ENCODE measurements at regions not wholly inside any gene's neighbourhood (a gene's known extent, or its start where the extent isn't known, plus 50 kb on each side); places are given as distances from the start of the nearest gene placed in this dataset.

GRCh38 chr12:58584880-58585279 lies 335.4 kb downstream of the LRIG3 start:
- no peaks in the 10 kb centered on the region for H3K27me3 ChIP-seq (ENCODE audit: insufficient read depth, low read length)
- no peak overlapping the region for H3K27ac ChIP-seq (ENCODE audit: low read depth, low read length)
- H2AFZ ChIP-seq (ENCODE audit: low read length, unreplicated experiment), result no peak overlapping the region
- no peaks in the 10 kb centered on the region for H3K36me3 ChIP-seq (ENCODE audit: insufficient read depth, low read length)
- no peak overlapping the region for H3K4me3 ChIP-seq (ENCODE audit: low read depth, low read length)
- H3K79me2 ChIP-seq (ENCODE audit: control insufficient read depth, insufficient read depth, low read length, unreplicated experiment), result no peaks in the 10 kb centered on the region
- H3K4me1 ChIP-seq (ENCODE audit: control insufficient read depth, insufficient read depth, low read length, unreplicated experiment), result peaks cover 16% of the 10 kb centered on the region

GRCh38 chr12:58586762-58587161 lies 333.5 kb downstream of the LRIG3 start:
- Histone ChIP-seq H3K27me3 (ENCODE audit: insufficient read depth, low read length) (no peaks in the 10 kb centered on the region), H2AFZ (ENCODE audit: low read length, unreplicated experiment) (no peak overlapping the region), H3K36me3 (ENCODE audit: insufficient read depth, low read length) (no peaks in the 10 kb centered on the region), H3K4me1 (ENCODE audit: control insufficient read depth, insufficient read depth, low read length, unreplicated experiment) (peaks cover 16% of the 10 kb centered on the region), H3K27ac (ENCODE audit: low read depth, low read length) (no peak overlapping the region), H3K4me3 (ENCODE audit: low read depth, low read length) (no peak overlapping the region), H3K79me2 (ENCODE audit: control insufficient read depth, insufficient read depth, low read length, unreplicated experiment) (no peaks in the 10 kb centered on the region)

- Histone ChIP-seq H3K4me1 (ENCODE audit: control insufficient read depth, insufficient read depth, low read length, unreplicated experiment) (peaks cover 13% of the 10 kb centered on the region), H3K27ac (ENCODE audit: low read depth, low read length) (no peak overlapping the region), H3K4me3 (ENCODE audit: low read depth, low read length) (no peak overlapping the region), H2AFZ (ENCODE audit: low read length, unreplicated experiment) (no peak overlapping the region), H3K36me3 (ENCODE audit: insufficient read depth, low read length) (no peaks in the 10 kb centered on the region), H3K27me3 (ENCODE audit: insufficient read depth, low read length) (no peaks in the 10 kb centered on the region), H3K79me2 (ENCODE audit: control insufficient read depth, insufficient read depth, low read length, unreplicated experiment) (no peaks in the 10 kb centered on the region)
These were observed 331.5 kb downstream of the LRIG3 start for GRCh38 chr12:58588770-58589169.

- H3K36me3 ChIP-seq (ENCODE audit: insufficient read depth, low read length), result no peaks in the 10 kb centered on the region
- no peak overlapping the region for H3K27ac ChIP-seq (ENCODE audit: low read depth, low read length)
- peaks cover 9% of the 10 kb centered on the region for H3K4me1 ChIP-seq (ENCODE audit: control insufficient read depth, insufficient read depth, low read length, unreplicated experiment)
- no peak overlapping the region for H3K4me3 ChIP-seq (ENCODE audit: low read depth, low read length)
- H3K27me3 ChIP-seq (ENCODE audit: insufficient read depth, low read length), result no peaks in the 10 kb centered on the region
- no peaks in the 10 kb centered on the region for H3K79me2 ChIP-seq (ENCODE audit: control insufficient read depth, insufficient read depth, low read length, unreplicated experiment)
- H2AFZ ChIP-seq (ENCODE audit: low read length, unreplicated experiment), result no peak overlapping the region
These were observed 327.7 kb downstream of the LRIG3 start for GRCh38 chr12:58592475-58593207.

DNA sequence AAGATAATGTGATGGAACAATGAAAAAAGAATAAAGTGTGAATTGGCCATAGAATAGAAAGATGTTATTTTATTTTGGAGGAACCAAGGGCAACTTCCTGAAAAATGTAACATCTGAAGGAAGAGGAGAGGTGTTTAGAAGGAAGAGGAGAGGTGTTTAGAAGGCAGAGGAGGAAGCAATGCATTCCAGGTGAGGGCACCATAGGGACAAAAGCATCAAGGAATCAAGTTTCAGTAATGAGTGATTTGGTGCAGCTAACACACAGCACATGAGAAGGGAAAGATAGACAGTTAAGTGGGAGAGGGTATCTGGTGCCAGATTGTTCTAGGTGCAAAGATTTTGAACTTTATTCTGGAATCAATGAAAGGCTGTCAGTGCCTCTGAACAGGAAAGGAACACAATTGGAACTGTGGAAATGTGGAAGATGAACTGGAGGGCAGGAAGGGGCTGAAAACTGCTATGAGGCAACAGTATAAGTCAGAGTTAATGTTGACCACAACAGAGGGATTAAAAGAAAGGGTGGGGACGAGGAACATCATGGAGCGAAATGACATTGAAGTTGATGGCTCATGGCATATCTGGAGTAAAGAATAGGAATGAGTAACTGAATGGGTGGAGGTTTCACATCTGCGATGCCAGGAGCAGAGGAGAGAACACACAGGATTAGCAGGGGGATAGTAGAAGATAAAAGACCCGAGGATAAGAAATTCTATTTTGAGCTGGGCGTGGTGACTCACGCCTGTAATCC lies 326.6 kb downstream of the LRIG3 start:
- no peaks in the 10 kb centered on the region for H3K27me3 ChIP-seq (ENCODE audit: insufficient read depth, low read length)
- peaks cover 4% of the 10 kb centered on the region for H3K4me1 ChIP-seq (ENCODE audit: control insufficient read depth, insufficient read depth, low read length, unreplicated experiment)
- H3K4me3 ChIP-seq (ENCODE audit: low read depth, low read length), result no peak overlapping the region
- H3K79me2 ChIP-seq (ENCODE audit: control insufficient read depth, insufficient read depth, low read length, unreplicated experiment), result no peaks in the 10 kb centered on the region
- no peak overlapping the region for H2AFZ ChIP-seq (ENCODE audit: low read length, unreplicated experiment)
- no peak overlapping the region for H3K27ac ChIP-seq (ENCODE audit: low read depth, low read length)
- H3K36me3 ChIP-seq (ENCODE audit: insufficient read depth, low read length), result no peaks in the 10 kb centered on the region

GRCh38 chr12:58596381-58596780 lies 323.9 kb downstream of the LRIG3 start:
- Histone ChIP-seq H3K79me2 (ENCODE audit: control insufficient read depth, insufficient read depth, low read length, unreplicated experiment) (no peaks in the 10 kb centered on the region), H3K27ac (ENCODE audit: low read depth, low read length) (no peak overlapping the region), H3K27me3 (ENCODE audit: insufficient read depth, low read length) (no peaks in the 10 kb centered on the region), H3K4me3 (ENCODE audit: low read depth, low read length) (no peak overlapping the region), H3K4me1 (ENCODE audit: control insufficient read depth, insufficient read depth, low read length, unreplicated experiment) (no peaks in the 10 kb centered on the region), H3K36me3 (ENCODE audit: insufficient read depth, low read length) (no peaks in the 10 kb centered on the region), H2AFZ (ENCODE audit: low read length, unreplicated experiment) (no peak overlapping the region)

DNA sequence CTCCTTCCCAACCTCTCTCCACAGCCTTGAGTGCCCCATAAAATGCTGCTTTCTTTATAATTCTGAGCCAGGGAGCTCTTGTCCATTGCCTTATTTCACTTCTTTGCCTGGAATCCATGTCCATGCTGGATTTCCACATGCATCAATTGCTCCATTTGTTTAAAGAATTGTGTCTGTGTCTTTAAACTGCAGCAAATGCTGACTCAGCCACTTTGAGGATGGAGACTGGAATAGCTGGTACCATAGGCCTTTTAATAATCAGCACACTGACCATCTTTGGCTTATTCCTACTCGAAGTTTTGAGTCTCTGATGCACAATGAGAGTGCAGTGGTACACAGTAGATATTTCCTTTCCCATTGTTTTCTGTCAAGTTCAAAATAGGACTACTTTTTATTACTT lies 318.8 kb downstream of the LRIG3 start:
- Histone ChIP-seq H3K4me3 (ENCODE audit: low read depth, low read length) (no peak overlapping the region), H3K4me1 (ENCODE audit: control insufficient read depth, insufficient read depth, low read length, unreplicated experiment) (no peaks in the 10 kb centered on the region), H3K27me3 (ENCODE audit: insufficient read depth, low read length) (no peaks in the 10 kb centered on the region), H2AFZ (ENCODE audit: low read length, unreplicated experiment) (no peak overlapping the region), H3K79me2 (ENCODE audit: control insufficient read depth, insufficient read depth, low read length, unreplicated experiment) (no peaks in the 10 kb centered on the region), H3K36me3 (ENCODE audit: insufficient read depth, low read length) (no peaks in the 10 kb centered on the region), H3K27ac (ENCODE audit: low read depth, low read length) (no peak overlapping the region)

- no peak overlapping the region for H2AFZ ChIP-seq (ENCODE audit: low read length, unreplicated experiment)
- no peaks in the 10 kb centered on the region for H3K4me1 ChIP-seq (ENCODE audit: control insufficient read depth, insufficient read depth, low read length, unreplicated experiment)
- no peak overlapping the region for H3K4me3 ChIP-seq (ENCODE audit: low read depth, low read length)
- no peaks in the 10 kb centered on the region for H3K27me3 ChIP-seq (ENCODE audit: insufficient read depth, low read length)
- no peaks in the 10 kb centered on the region for H3K79me2 ChIP-seq (ENCODE audit: control insufficient read depth, insufficient read depth, low read length, unreplicated experiment)
- no peaks in the 10 kb centered on the region for H3K36me3 ChIP-seq (ENCODE audit: insufficient read depth, low read length)
- no peak overlapping the region for H3K27ac ChIP-seq (ENCODE audit: low read depth, low read length)
These were observed 318.1 kb downstream of the LRIG3 start for GRCh38 chr12:58602179-58602578.

DNA sequence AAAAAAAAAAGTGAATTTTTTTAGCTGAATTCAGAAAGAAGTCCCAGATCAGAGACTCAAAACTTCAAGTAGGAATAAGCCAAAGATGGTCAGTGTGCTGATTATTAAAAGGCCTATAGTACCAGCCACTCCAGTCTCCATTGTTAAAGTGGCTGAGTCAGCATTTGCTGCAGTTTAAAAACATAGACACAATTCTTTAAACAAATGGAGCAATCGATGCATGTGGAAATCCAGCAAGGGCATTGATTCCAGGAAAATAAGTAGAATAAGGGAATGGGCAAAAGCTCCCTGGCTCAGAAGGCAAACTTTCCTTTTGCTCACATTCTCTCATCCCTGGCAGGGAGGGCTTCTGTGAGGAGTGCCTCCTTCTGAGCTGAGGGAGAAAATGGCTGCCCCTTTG lies 317.6 kb downstream of the LRIG3 start:
- H3K4me3 ChIP-seq (ENCODE audit: low read depth, low read length), result no peak overlapping the region
- H3K79me2 ChIP-seq (ENCODE audit: control insufficient read depth, insufficient read depth, low read length, unreplicated experiment), result no peaks in the 10 kb centered on the region
- H3K27me3 ChIP-seq (ENCODE audit: insufficient read depth, low read length), result no peaks in the 10 kb centered on the region
- no peaks in the 10 kb centered on the region for H3K36me3 ChIP-seq (ENCODE audit: insufficient read depth, low read length)
- H3K27ac ChIP-seq (ENCODE audit: low read depth, low read length), result no peak overlapping the region
- H3K4me1 ChIP-seq (ENCODE audit: control insufficient read depth, insufficient read depth, low read length, unreplicated experiment), result no peaks in the 10 kb centered on the region
- no peak overlapping the region for H2AFZ ChIP-seq (ENCODE audit: low read length, unreplicated experiment)

- no peaks in the 10 kb centered on the region for H3K4me1 ChIP-seq (ENCODE audit: control insufficient read depth, insufficient read depth, low read length, unreplicated experiment)
These were observed 312.5 kb downstream of the LRIG3 start for GRCh38 chr12:58607805-58608204.

DNA sequence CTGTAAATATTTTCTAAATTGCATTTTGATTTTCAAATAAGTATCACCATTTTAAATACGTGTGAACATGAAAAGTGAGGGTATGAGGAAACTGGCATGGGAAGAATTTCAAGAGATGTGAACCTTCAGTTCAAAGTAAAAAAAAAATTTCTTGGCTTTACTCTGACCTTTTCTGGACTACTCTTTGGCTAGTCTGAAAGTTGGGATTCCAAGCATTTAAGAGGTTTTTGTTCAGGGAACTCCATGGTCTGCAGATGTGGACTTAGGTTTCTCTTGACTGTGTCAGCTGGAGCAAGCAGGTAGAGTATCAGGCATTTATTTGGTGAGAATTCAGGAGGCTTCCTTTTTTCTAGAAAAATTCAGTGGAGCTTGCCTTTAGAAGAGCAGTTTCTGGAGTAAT lies 311.6 kb downstream of the LRIG3 start:
- no peak overlapping the region for H3K27ac ChIP-seq (ENCODE audit: low read depth, low read length)
- no peaks in the 10 kb centered on the region for H3K27me3 ChIP-seq (ENCODE audit: insufficient read depth, low read length)
- H3K36me3 ChIP-seq (ENCODE audit: insufficient read depth, low read length), result no peaks in the 10 kb centered on the region
- no peak overlapping the region for H2AFZ ChIP-seq (ENCODE audit: low read length, unreplicated experiment)
- H3K4me1 ChIP-seq (ENCODE audit: control insufficient read depth, insufficient read depth, low read length, unreplicated experiment), result no peaks in the 10 kb centered on the region
- no peaks in the 10 kb centered on the region for H3K79me2 ChIP-seq (ENCODE audit: control insufficient read depth, insufficient read depth, low read length, unreplicated experiment)
- H3K4me3 ChIP-seq (ENCODE audit: low read depth, low read length), result no peak overlapping the region

More at GRCh38 chr12:58607805-58608204, 312.5 kb downstream of the LRIG3 start:
- no peaks in the 10 kb centered on the region for H3K79me2 ChIP-seq (ENCODE audit: control insufficient read depth, insufficient read depth, low read length, unreplicated experiment)
- H3K27ac ChIP-seq (ENCODE audit: low read depth, low read length), result no peak overlapping the region
- H3K4me3 ChIP-seq (ENCODE audit: low read depth, low read length), result no peak overlapping the region
- H2AFZ ChIP-seq (ENCODE audit: low read length, unreplicated experiment), result no peak overlapping the region
- no peaks in the 10 kb centered on the region for H3K36me3 ChIP-seq (ENCODE audit: insufficient read depth, low read length)
- no peaks in the 10 kb centered on the region for H3K27me3 ChIP-seq (ENCODE audit: insufficient read depth, low read length)
